T-helper 1 cell treated with Interleukin-12 subunit alpha and Interleukin-12 subunit beta and Interleukin-4 antibody, amounts not matched to agents 30 μg/mL and 1 μg/mL, for 36 hours (primary cell): ENCODE measurements at regions not wholly inside any gene's neighbourhood (a gene's known extent, or its start where the extent isn't known, plus 50 kb on each side); places are given as distances from the start of the nearest gene placed in this dataset.

Experiments used
- H3K27ac Mint-ChIP-seq: one replicate; pipeline ENCODE4 v1.8.0; 2021; ENCODE audit warnings: mild to moderate bottlenecking, mixed read lengths
- H3K27me3 Mint-ChIP-seq: one replicate; pipeline ENCODE4 v1.8.0; 2021; ENCODE audit warnings: low read depth, mixed read lengths
- H3K36me3 Mint-ChIP-seq: one replicate; pipeline ENCODE4 v1.8.0; 2021; ENCODE audit warnings: low read depth, mixed read lengths
- H3K4me1 Mint-ChIP-seq: one replicate; pipeline ENCODE4 v1.8.0; 2021; ENCODE audit warnings: low read depth, mixed read lengths
- H3K4me3 Mint-ChIP-seq: one replicate; pipeline ENCODE4 v1.8.0; 2021; ENCODE audit warnings: mild to moderate bottlenecking, moderate library complexity, mixed read lengths
- H3K9me3 Mint-ChIP-seq: one replicate; pipeline ENCODE4 v1.8.0; 2021; ENCODE audit warnings: mixed read lengths

GRCh38 chr1:10862743-10863335 is 66.4 kb upstream of the CASZ1 start:
- H3K27ac Mint-ChIP-seq = no peak overlapping the region
- H3K4me1 Mint-ChIP-seq = peaks cover 13% of the 10 kb centered on the region
- H3K4me3 Mint-ChIP-seq = no peak overlapping the region
- peaks cover 65% of the 10 kb centered on the region for H3K27me3 Mint-ChIP-seq
- H3K9me3 Mint-ChIP-seq = no peaks in the 10 kb centered on the region
- H3K36me3 Mint-ChIP-seq = no peaks in the 10 kb centered on the region

- H3K4me1 Mint-ChIP-seq = peaks cover 13% of the 10 kb centered on the region
- no peak overlapping the region for H3K27ac Mint-ChIP-seq
- no peaks in the 10 kb centered on the region for H3K9me3 Mint-ChIP-seq
- H3K4me3 Mint-ChIP-seq = no peak overlapping the region
- peaks cover 74% of the 10 kb centered on the region for H3K27me3 Mint-ChIP-seq
- H3K36me3 Mint-ChIP-seq = no peaks in the 10 kb centered on the region
Observed at GRCh38 chr1:10863886-10864285, 67.4 kb upstream of the CASZ1 start.

GRCh38 chr1:10864776-10865175 is 68.3 kb upstream of the CASZ1 start:
- H3K9me3 Mint-ChIP-seq = no peaks in the 10 kb centered on the region
- peaks cover 13% of the 10 kb centered on the region for H3K4me1 Mint-ChIP-seq
- no peak overlapping the region for H3K27ac Mint-ChIP-seq
- H3K27me3 Mint-ChIP-seq = peaks cover 78% of the 10 kb centered on the region
- no peaks in the 10 kb centered on the region for H3K36me3 Mint-ChIP-seq
- no peak overlapping the region for H3K4me3 Mint-ChIP-seq

- no peaks in the 10 kb centered on the region for H3K36me3 Mint-ChIP-seq
- peaks cover 80% of the 10 kb centered on the region for H3K27me3 Mint-ChIP-seq
- H3K4me3 Mint-ChIP-seq = peak overlapping the region; percentile 46
- H3K27ac Mint-ChIP-seq = no peak overlapping the region
- no peaks in the 10 kb centered on the region for H3K9me3 Mint-ChIP-seq
- H3K4me1 Mint-ChIP-seq = peaks cover 13% of the 10 kb centered on the region
Observed at GRCh38 chr1:10865518-10866320, 69.3 kb upstream of the CASZ1 start.

GRCh38 chr1:10866321-10867093 is 70.1 kb upstream of the CASZ1 start:
- Mint-ChIP-seq H3K4me1 (peaks cover 13% of the 10 kb centered on the region), H3K9me3 (no peaks in the 10 kb centered on the region), H3K27me3 (peaks cover 77% of the 10 kb centered on the region)

GRCh38 chr1:10867138-10867721 is 70.8 kb upstream of the CASZ1 start:
- H3K4me1 Mint-ChIP-seq = peaks cover 13% of the 10 kb centered on the region
- H3K36me3 Mint-ChIP-seq = no peaks in the 10 kb centered on the region
- peaks cover 72% of the 10 kb centered on the region for H3K27me3 Mint-ChIP-seq
- no peak overlapping the region for H3K27ac Mint-ChIP-seq
- no peak overlapping the region for H3K4me3 Mint-ChIP-seq
- no peaks in the 10 kb centered on the region for H3K9me3 Mint-ChIP-seq

More at GRCh38 chr1:10866321-10867093, 70.1 kb upstream of the CASZ1 start:
- H3K36me3 Mint-ChIP-seq = no peaks in the 10 kb centered on the region
- H3K4me3 Mint-ChIP-seq = peak overlapping the region; percentile 58
- no peak overlapping the region for H3K27ac Mint-ChIP-seq

- Mint-ChIP-seq H3K4me3 (peak overlapping the region; percentile 49), H3K27me3 (peaks cover 65% of the 10 kb centered on the region), H3K27ac (no peak overlapping the region), H3K9me3 (no peaks in the 10 kb centered on the region), H3K4me1 (peaks cover 13% of the 10 kb centered on the region), H3K36me3 (no peaks in the 10 kb centered on the region)
Observed at GRCh38 chr1:10867914-10868598, 71.6 kb upstream of the CASZ1 start.

- H3K4me1 Mint-ChIP-seq = peaks cover 13% of the 10 kb centered on the region
- H3K4me3 Mint-ChIP-seq = no peak overlapping the region
- no peaks in the 10 kb centered on the region for H3K9me3 Mint-ChIP-seq
- no peak overlapping the region for H3K27ac Mint-ChIP-seq
- H3K27me3 Mint-ChIP-seq = peaks cover 59% of the 10 kb centered on the region
- no peaks in the 10 kb centered on the region for H3K36me3 Mint-ChIP-seq
Observed at GRCh38 chr1:10868599-10868965, 72.1 kb upstream of the CASZ1 start.

GRCh38 chr1:10869933-10870332 is 73.5 kb upstream of the CASZ1 start:
- Mint-ChIP-seq H3K4me1 (peaks cover 13% of the 10 kb centered on the region), H3K27me3 (peaks cover 46% of the 10 kb centered on the region), H3K4me3 (no peak overlapping the region), H3K9me3 (no peaks in the 10 kb centered on the region), H3K27ac (no peak overlapping the region), H3K36me3 (no peaks in the 10 kb centered on the region)

- H3K4me3 Mint-ChIP-seq = no peak overlapping the region
- no peak overlapping the region for H3K27ac Mint-ChIP-seq
- peaks cover 39% of the 10 kb centered on the region for H3K27me3 Mint-ChIP-seq
- H3K9me3 Mint-ChIP-seq = no peaks in the 10 kb centered on the region
- no peaks in the 10 kb centered on the region for H3K36me3 Mint-ChIP-seq
- H3K4me1 Mint-ChIP-seq = peaks cover 12% of the 10 kb centered on the region
Observed at GRCh38 chr1:10870493-10871096, 74.1 kb upstream of the CASZ1 start.

- Mint-ChIP-seq H3K27me3 (peaks cover 18% of the 10 kb centered on the region), H3K36me3 (no peaks in the 10 kb centered on the region), H3K9me3 (no peaks in the 10 kb centered on the region), H3K4me1 (no peaks in the 10 kb centered on the region), H3K27ac (no peak overlapping the region), H3K4me3 (no peak overlapping the region)
Observed at GRCh38 chr1:10873189-10873588, 76.7 kb upstream of the CASZ1 start.

- H3K36me3 Mint-ChIP-seq = no peaks in the 10 kb centered on the region
- no peaks in the 10 kb centered on the region for H3K4me1 Mint-ChIP-seq
- H3K4me3 Mint-ChIP-seq = no peak overlapping the region
- peaks cover 9% of the 10 kb centered on the region for H3K27me3 Mint-ChIP-seq
- H3K9me3 Mint-ChIP-seq = no peaks in the 10 kb centered on the region
- no peak overlapping the region for H3K27ac Mint-ChIP-seq
Observed at GRCh38 chr1:10874351-10874750, 77.9 kb upstream of the CASZ1 start.

- Mint-ChIP-seq H3K36me3 (no peaks in the 10 kb centered on the region), H3K27ac (no peak overlapping the region), H3K9me3 (no peaks in the 10 kb centered on the region), H3K4me3 (no peak overlapping the region), H3K27me3 (peaks cover 6% of the 10 kb centered on the region), H3K4me1 (no peaks in the 10 kb centered on the region)
Observed at GRCh38 chr1:10877894-10878293, 81.4 kb upstream of the CASZ1 start.

- Mint-ChIP-seq H3K36me3 (no peaks in the 10 kb centered on the region), H3K9me3 (no peaks in the 10 kb centered on the region), H3K27me3 (peaks cover 6% of the 10 kb centered on the region), H3K4me1 (no peaks in the 10 kb centered on the region), H3K4me3 (no peak overlapping the region), H3K27ac (no peak overlapping the region)
Observed at GRCh38 chr1:10878469-10878868, 82.0 kb upstream of the CASZ1 start.
